ENCODE measurements at regions not wholly inside any gene's neighbourhood (a gene's known extent, or its start where the extent isn't known, plus 50 kb on each side); places are given as distances from the start of the nearest gene placed in this dataset.

DNA sequence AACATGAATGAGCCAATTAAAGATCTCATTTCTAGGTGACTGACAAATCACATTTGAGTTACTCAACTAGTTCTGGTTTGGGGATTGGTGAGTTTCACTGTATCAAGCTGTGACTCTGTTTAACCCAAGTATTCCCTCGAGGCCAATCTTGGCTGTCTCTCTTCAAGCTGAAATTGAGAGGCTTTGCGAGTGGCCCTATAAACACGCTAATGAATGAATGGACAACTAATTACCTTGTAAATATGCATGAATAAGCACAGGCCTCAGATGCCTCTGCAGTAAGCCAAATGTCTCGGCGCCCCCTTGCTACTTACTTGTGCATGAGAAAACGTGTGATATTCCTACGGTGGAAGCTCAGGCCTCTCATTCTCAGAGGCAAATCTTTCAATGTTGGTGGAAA is 450.3 kb upstream of the PSMD7 start:
- no peak for TF ChIP-seq GATA1 (IDR thresholded peaks at IDR 0.05; ENCODE audit: low read depth, low read length)
- no peak for TF ChIP-seq POLR2A (IDR thresholded peaks at IDR 0.05; ENCODE audit: low read length)
- DNase-seq = no peak

DNA sequence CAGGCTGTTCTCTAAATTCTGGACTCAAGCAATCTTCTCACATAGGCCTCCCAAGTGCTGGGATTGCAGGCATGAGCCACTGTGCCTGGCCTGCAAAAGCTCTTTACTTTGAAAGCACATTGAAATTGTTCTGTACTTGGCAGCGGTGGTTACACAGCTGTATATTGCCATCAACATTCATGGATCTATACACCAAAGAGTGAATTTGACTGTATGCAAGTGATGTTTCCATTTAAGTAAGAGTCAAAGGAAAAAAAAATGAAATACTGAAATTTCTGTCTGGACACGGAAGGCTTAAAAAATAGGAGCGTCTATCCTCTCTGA is 450.6 kb upstream of the PSMD7 start:
- TF ChIP-seq GATA1 (IDR thresholded peaks at IDR 0.05; ENCODE audit: low read depth, low read length) = no peak
- TF ChIP-seq POLR2A (IDR thresholded peaks at IDR 0.05; ENCODE audit: low read length) = no peak

DNA sequence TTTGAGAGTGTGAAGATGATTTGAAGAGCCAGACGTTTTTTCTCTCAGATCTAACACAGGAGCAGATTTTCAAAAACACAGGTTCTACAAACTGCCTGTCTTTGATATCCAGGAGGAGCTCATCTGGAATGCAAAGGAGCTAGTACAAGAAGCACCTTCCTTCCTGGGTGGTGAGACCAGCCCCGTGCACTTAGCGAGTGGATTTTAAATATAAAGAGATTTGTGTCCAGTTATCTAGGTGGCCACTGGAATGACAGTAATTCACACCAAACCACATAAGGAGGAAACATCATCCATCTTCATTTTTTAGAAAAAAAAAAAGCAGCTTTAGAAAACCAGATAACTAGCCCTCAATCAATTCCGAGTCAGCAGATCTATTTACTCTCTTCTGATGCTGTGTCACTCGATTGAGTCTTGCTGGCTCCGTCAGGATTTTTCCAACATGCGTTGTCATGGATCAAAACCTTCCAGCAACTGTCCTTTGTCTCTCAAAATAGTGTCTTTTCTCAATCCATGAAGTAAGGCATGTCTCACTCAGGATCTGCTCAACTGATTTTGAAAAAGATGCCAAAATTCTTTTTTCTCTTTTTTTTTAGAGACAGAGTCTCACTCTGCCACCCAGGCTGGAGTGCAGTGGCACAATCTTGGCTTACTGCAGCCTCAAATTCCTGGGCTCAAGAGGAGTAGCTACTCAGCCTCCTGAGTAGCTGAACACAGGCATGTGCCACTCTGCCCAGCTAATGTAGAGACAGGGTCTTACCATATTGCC is 451.2 kb upstream of the PSMD7 start:
- TF ChIP-seq POLR2A (IDR thresholded peaks at IDR 0.05; ENCODE audit: low read length) = no peak
- TF ChIP-seq GATA1 (IDR thresholded peaks at IDR 0.05; ENCODE audit: low read depth, low read length) = no peak
- no peak for DNase-seq

More for the DNA sequence above, 450.6 kb upstream of the PSMD7 start:
- DNase-seq = no peak

DNA sequence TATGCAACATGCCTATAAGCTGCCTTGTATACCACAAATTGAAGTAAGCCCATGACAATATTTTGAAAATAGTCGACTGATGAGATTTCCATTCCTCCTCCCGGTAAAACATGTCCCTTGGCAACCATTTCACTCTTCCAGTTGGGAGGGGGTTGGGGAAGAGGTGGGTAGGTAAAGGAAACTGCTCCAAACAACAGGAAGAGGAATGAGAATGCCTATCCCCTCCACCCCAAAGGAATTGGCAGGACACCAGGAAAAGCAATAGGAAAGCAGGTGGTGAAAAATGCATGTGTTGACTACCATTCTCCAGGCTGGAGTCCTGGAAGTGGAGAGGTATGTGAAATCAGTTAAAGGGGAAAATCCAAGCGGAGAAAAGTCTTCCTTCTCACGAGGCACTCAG is 455.9 kb upstream of the PSMD7 start:
- TF ChIP-seq GATA1 (IDR thresholded peaks at IDR 0.05; ENCODE audit: low read depth, low read length) (no peak), POLR2A (IDR thresholded peaks at IDR 0.05; ENCODE audit: low read length) (no peak)
- no peak for DNase-seq

DNA sequence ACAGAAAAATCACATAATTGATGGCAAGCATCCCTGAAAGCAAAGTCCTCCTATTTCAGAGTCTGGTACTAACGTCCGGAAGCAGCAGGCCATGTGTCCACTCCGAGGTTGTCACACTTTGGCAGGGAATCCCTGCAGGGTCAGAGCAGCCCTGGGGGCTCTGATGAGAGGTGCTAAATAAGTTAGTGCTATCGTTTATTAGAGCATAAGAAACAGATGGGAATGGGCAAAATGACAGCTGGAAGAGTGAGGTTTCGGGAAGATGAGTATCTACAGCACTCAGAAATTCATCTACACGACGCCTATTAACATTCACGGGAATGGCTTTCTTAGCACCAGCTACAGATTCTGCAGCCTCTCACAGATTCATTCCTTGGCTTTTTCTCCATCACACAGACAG is 465.4 kb upstream of the PSMD7 start:
- TF ChIP-seq GATA1 (IDR thresholded peaks at IDR 0.05; ENCODE audit: low read depth, low read length) = no peak
- no peak for TF ChIP-seq POLR2A (IDR thresholded peaks at IDR 0.05; ENCODE audit: low read length)
- DNase-seq = no peak

DNA sequence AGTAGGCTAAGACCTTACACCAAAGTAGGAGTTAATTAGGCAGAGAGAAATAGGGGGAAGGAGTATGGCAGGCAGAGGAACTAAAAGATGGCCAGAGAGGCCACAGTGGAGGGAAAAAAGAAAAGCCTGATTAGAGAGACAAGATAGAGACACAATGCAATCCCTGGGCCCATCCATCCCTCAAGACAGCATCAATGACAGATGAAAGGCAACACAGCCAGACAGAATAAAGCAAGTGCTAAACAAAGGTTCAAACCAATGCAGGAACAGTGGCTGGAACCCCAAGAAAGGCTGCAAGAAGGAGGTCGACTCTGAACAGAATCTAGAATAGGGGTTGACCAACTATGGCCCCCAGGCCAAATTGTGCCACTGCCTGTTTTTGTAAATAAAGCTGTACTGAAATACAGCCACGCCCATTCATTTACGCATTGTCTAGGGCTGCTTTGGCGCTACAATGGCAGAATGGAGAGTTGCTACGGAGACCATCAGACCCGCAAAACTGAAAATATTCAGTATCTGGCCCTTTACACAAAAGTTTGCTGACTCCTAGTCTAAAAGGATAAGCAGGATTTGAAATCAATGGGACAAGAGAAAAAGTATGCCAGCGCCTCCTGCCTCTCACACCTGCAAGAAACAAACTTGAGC is 473.3 kb upstream of the PSMD7 start:
- TF ChIP-seq POLR2A (IDR thresholded peaks at IDR 0.05; ENCODE audit: low read length) = no peak
- TF ChIP-seq GATA1 (IDR thresholded peaks at IDR 0.05; ENCODE audit: low read depth, low read length) = no peak

DNA sequence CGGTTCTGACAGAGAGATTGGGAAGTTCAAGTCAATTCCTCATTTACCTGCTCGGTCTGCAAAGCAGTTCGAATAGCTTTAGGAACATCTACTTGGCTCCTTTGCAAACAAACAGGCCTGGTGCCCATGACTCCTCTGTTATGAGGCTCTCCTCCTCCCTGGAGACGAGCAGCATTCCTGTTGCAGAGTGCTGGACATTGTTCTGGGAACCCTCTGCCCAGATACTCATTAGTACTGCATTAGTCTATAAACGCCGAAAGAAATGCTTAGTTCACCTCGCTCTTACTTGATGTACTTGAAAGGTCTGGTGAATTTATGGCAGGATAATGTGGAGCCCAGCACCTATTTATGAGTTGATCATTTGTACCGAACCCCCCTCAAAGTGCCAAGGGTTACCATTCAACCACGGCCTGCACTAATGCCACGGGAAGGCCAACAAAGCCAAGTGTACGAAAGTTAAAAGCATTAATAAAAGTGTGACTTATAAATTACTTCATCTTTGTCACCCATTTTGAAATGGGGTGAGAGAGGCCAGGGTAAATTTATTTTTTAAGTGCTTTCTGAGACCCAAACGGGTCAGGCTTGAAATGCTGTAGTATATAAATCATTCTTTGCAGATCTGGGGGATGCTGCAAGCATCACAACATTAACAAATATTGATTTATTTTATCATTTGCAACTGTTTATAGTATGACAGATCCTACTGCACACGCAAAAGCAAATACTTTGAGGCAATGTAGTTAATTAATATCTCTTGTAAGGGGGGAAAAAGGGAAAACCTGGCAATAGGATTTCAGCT is 478.9 kb upstream of the PSMD7 start:
- DNase-seq = no peak
- TF ChIP-seq POLR2A (IDR thresholded peaks at IDR 0.05; ENCODE audit: low read length) = no peak
- no peak for TF ChIP-seq GATA1 (IDR thresholded peaks at IDR 0.05; ENCODE audit: low read depth, low read length)

More for the DNA sequence above, 473.3 kb upstream of the PSMD7 start:
- DNase-seq = no peak

DNA sequence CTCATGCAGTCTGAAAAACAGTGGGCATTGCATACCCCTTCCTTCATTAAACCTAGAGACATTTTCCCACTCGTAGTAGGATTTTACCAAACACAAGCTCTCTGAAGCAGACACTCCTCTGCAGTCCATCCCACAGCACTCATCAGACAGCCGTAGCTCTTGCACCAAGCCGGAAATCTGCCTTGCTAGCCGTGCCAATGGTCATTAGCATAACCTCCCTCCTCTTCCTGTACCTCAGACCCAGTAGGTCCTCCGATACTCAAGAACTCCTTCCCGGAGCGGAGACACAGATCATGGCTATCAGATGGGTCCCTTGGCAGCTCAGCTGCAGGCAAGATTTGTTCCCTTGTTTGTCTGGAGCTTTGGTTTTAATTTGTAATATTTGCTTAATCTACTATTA is 483.1 kb upstream of the PSMD7 start:
- TF ChIP-seq POLR2A (IDR thresholded peaks at IDR 0.05; ENCODE audit: low read length) = no peak
- TF ChIP-seq GATA1 (IDR thresholded peaks at IDR 0.05; ENCODE audit: low read depth, low read length) = no peak
- DNase-seq = no peak

DNA sequence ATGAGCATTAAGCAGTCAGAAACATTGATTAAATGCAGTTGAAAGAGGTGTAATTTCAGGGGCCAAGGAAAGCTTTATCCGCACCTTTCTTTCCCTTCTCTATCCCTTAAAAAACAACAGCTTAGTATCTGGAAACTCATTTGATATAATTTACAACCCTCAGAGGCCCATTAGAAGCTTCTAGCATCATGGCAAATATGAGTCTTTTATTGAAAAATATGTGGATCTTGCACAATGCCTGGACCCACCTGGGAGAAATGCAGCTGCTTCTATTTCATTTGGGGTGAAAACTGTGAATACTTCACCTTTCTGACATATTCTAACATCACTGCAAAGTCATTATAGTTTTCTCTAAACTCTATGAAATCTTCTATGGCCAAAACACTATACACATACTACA is 492.2 kb upstream of the PSMD7 start:
- no peak for DNase-seq
- TF ChIP-seq GATA1 (IDR thresholded peaks at IDR 0.05; ENCODE audit: low read depth, low read length) (no peak), POLR2A (IDR thresholded peaks at IDR 0.05; ENCODE audit: low read length) (no peak)

DNA sequence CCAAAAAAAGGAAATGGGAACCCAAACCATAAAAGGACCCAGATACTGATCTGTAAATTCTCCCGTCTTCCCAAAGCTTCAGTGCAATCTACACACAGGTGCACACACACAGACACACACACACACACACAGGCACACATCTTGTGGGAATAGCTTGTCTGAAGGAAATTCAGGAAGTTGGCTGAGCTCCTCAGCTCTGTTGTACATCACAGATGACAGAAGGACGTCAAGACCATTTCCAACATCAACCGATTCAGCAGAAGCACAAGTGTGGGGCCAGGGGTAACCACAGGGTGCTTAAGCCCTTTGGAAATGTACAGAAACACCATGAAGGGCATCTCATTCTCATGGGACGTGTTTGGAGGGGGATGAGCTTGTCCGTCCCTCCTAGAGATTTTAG is 498.1 kb upstream of the PSMD7 start:
- TF ChIP-seq POLR2A (IDR thresholded peaks at IDR 0.05; ENCODE audit: low read length) = no peak
- TF ChIP-seq GATA1 (IDR thresholded peaks at IDR 0.05; ENCODE audit: low read depth, low read length) = no peak
- no peak for DNase-seq

DNA sequence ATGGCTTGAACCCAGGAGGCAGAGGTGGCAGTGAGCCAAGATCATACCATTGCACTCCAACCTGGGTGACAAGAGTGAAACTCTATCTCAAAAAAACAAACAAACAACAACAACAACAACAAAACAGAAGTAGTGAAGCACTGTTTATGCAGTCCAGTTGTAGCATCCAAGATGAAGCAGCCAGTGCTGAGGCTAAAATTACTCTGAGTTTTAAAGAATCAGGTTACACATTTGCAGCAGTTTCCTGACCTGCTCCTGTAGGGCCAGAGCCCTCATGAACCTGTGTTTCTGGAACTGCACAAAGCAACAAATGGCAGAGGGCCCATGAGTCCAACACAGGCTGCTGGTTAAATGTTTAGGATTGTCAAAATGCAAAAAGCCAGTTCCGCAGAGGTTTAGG is 499.5 kb upstream of the PSMD7 start:
- no peak for DNase-seq
- TF ChIP-seq POLR2A (IDR thresholded peaks at IDR 0.05; ENCODE audit: low read length) = no peak
- no peak for TF ChIP-seq GATA1 (IDR thresholded peaks at IDR 0.05; ENCODE audit: low read depth, low read length)

DNA sequence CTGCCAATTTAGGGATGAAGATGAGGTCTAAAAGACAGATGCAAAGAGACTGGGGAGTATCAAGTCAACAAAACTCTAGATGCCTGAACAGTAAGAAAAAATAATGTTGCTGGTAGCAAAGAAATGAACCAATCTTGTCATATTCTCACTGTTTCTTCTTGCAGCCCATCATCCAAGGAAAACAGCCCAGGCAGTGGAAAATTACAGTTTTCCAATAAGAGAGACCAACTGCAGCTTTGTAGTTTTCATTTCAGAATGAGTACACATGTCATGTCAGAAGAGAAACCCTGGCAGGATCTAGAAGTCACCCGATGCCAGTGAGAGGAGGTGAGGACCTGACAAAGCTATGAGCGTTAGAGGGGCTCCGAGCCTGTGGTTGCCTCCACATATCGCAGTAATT is 500.4 kb upstream of the PSMD7 start:
- no peak for DNase-seq
- TF ChIP-seq POLR2A (IDR thresholded peaks at IDR 0.05; ENCODE audit: low read length) (no peak), GATA1 (IDR thresholded peaks at IDR 0.05; ENCODE audit: low read depth, low read length) (no peak)

DNA sequence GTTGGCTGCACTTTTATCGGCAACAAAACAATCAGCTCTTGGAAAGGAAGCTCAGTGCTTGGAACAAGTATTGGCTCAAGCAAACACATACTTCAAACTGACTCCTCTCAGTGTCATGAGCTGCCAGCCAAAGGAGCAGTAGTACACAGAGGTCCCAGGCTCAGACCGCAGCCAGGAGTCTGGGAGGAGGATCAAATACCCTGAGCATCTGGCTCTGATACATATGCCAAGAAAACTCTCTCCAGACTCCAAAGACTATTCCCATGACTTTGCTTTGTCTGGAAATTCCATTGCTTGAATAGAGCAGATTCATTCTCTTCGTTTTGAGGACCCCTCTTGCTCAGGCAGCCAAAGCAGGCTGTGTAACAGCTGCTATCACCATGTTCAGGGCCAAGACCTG is 501.6 kb upstream of the PSMD7 start:
- DNase-seq = no peak
- TF ChIP-seq GATA1 (IDR thresholded peaks at IDR 0.05; ENCODE audit: low read depth, low read length) (no peak), POLR2A (IDR thresholded peaks at IDR 0.05; ENCODE audit: low read length) (no peak)

DNA sequence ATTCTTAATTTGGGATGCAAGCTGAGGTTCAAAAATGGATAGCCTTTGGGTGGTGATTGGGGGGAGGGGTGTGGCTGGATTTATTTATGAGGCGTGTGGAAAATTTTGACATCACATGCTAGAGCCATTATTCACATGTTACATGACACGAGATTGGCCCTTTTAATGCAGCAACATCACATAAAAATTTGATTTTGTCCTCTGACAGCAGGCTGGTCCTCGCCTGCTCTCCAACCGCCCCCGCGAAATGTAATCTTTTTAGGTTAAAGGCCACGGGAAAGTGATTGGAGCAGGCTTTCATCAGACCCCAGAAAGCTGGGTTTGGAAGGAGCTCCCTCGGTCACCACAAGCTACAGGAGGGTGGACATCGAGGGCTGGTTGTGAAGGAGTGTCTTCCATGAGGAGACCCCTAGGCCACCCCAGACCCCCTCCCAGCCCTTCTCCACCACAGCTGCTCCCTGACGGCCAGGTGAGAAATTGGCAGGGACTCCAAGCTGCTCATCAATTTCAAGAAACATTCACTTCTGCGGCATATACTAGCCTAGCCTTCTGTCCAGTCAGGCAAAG is 502.7 kb upstream of the PSMD7 start:
- DNase-seq = no peak
- no peak for TF ChIP-seq POLR2A (IDR thresholded peaks at IDR 0.05; ENCODE audit: low read length)
- no peak for TF ChIP-seq GATA1 (IDR thresholded peaks at IDR 0.05; ENCODE audit: low read depth, low read length)
